H9 (cell line): ENCODE measurements at regions not wholly inside any gene's neighbourhood (a gene's known extent, or its start where the extent isn't known, plus 50 kb on each side); places are given as distances from the start of the nearest gene placed in this dataset.

Source experiments
- DNase-seq: peaks from one replicate; pipeline ENCODE4 v3.0.0-alpha.2; 2017
- H2AFZ ChIP-seq: one replicate; pipeline ENCODE4 v1.6.1; 2013; ENCODE audit warnings: mild to moderate bottlenecking, low read length, control low read depth, moderate library complexity
- H2AK5ac ChIP-seq: 2 replicates; pipeline ENCODE4 v1.6.1; 2013; ENCODE audit warnings: low read length, control low read depth, mixed read lengths; ENCODE audit not compliant: insufficient read length
- H2BK120ac ChIP-seq: one replicate; pipeline ENCODE4 v1.6.1; 2013; ENCODE audit warnings: low read depth, mild to moderate bottlenecking, low read length, control low read depth, inconsistent platforms; ENCODE audit not compliant: poor library complexity, severe bottlenecking
- H2BK12ac ChIP-seq: 2 replicates; pipeline ENCODE4 v1.6.1; 2013; ENCODE audit warnings: low read length, control low read depth, mixed read lengths, low read depth; ENCODE audit not compliant: insufficient read length
- H2BK15ac ChIP-seq: 2 replicates; pipeline ENCODE4 v1.6.1; 2013; ENCODE audit warnings: low read depth, low read length, control low read depth
- H2BK20ac ChIP-seq: one replicate; pipeline ENCODE4 v1.6.1; 2013; ENCODE audit warnings: low read depth, mild to moderate bottlenecking, low read length, control low read depth, inconsistent platforms; ENCODE audit not compliant: poor library complexity, severe bottlenecking
- H2BK5ac ChIP-seq: 2 replicates; pipeline ENCODE4 v1.6.1; 2013; ENCODE audit warnings: low read length, control low read depth, mixed read lengths; ENCODE audit not compliant: insufficient read length
- H3K14ac ChIP-seq: 2 replicates; pipeline ENCODE4 v1.6.1; 2013; ENCODE audit warnings: low read length, control low read depth; ENCODE audit not compliant: insufficient read depth
- H3K18ac ChIP-seq: 2 replicates; pipeline ENCODE4 v1.6.1; 2013; ENCODE audit warnings: low read depth, mild to moderate bottlenecking, mixed read lengths, low read length, control low read depth; ENCODE audit not compliant: insufficient read length
- H3K23ac ChIP-seq: 2 replicates; pipeline ENCODE4 v1.6.1; 2013; ENCODE audit warnings: low read length, control low read depth, mixed read lengths, low read depth; ENCODE audit not compliant: insufficient read length
- H3K23me2 ChIP-seq: 2 replicates; pipeline ENCODE4 v1.6.1; 2013; ENCODE audit warnings: low read depth, mild to moderate bottlenecking, mixed read lengths, low read length, control low read depth; ENCODE audit not compliant: insufficient read length, poor library complexity, severe bottlenecking
- H3K27ac ChIP-seq: 2 replicates; pipeline ENCODE4 v1.5.1; 2013; ENCODE audit warnings: low read length, control low read depth, mixed read lengths, low read depth; ENCODE audit not compliant: insufficient read length
- H3K27me3 ChIP-seq: 2 replicates; pipeline ENCODE4 v1.6.1; 2013; ENCODE audit warnings: low read length, control low read depth, inconsistent platforms; ENCODE audit not compliant: insufficient read depth
- H3K4ac ChIP-seq: 2 replicates; pipeline ENCODE4 v1.6.1; 2013; ENCODE audit warnings: low read depth, mild to moderate bottlenecking, control low read depth, inconsistent platforms, low read length, moderate library complexity
- H3K4me1 ChIP-seq: 2 replicates; pipeline ENCODE4 v1.6.1; 2013; ENCODE audit warnings: low read length, control low read depth, inconsistent platforms; ENCODE audit not compliant: insufficient read depth
- H3K4me2 ChIP-seq: 2 replicates; pipeline ENCODE4 v1.6.1; 2013; ENCODE audit warnings: low read length, control low read depth, mixed read lengths; ENCODE audit not compliant: insufficient read length, insufficient read depth
- H3K56ac ChIP-seq: 2 replicates; pipeline ENCODE4 v1.6.1; 2013; ENCODE audit warnings: low read depth, mild to moderate bottlenecking, mixed read lengths, low read length, control low read depth; ENCODE audit not compliant: insufficient read length
- H3K79me1 ChIP-seq: 2 replicates; pipeline ENCODE4 v1.6.1; 2013; ENCODE audit warnings: low read depth, mild to moderate bottlenecking, moderate library complexity, low read length, control low read depth, inconsistent platforms; ENCODE audit not compliant: insufficient read depth, poor library complexity, severe bottlenecking
- H3K79me2 ChIP-seq: 2 replicates; pipeline ENCODE4 v1.6.1; 2013; ENCODE audit warnings: low read length, control low read depth, inconsistent platforms; ENCODE audit not compliant: insufficient read depth
- H3K9ac ChIP-seq: 2 replicates; pipeline ENCODE4 v1.6.1; 2013; ENCODE audit warnings: low read length, control low read depth, mixed read lengths; ENCODE audit not compliant: insufficient read length; ENCODE audit errors: extremely low read depth
- H3K9me3 ChIP-seq: one replicate; pipeline ENCODE4 v1.6.1; 2013; ENCODE audit warnings: low read depth, low read length, inconsistent platforms; ENCODE audit not compliant: control insufficient read depth
- H3T11ph ChIP-seq: one replicate; pipeline ENCODE4 v1.6.1; 2013; ENCODE audit warnings: mild to moderate bottlenecking, low read length, control low read depth, inconsistent platforms
- H4K20me1 ChIP-seq: one replicate; pipeline ENCODE4 v1.6.1; 2013; ENCODE audit not compliant: control insufficient read depth, insufficient read length, insufficient read depth
- H4K5ac ChIP-seq: 2 replicates; pipeline ENCODE4 v1.6.1; 2013; ENCODE audit warnings: low read depth, mild to moderate bottlenecking, mixed read lengths, low read length, control low read depth; ENCODE audit not compliant: insufficient read length
- H4K8ac ChIP-seq: replicated peaks from 2 replicates; pipeline ENCODE4 v1.6.1; 2013; ENCODE audit warnings: low read length, control low read depth, mixed read lengths, low read depth; ENCODE audit not compliant: insufficient read length
- H4K91ac ChIP-seq: 2 replicates; pipeline ENCODE4 v1.6.1; 2013; ENCODE audit warnings: low read depth, mild to moderate bottlenecking, moderate library complexity, mixed read lengths, low read length, control low read depth; ENCODE audit not compliant: insufficient read length
- H3K27ac Mint-ChIP-seq, 3 experiments: 2 replicates in 2 of 3; 3 replicates in 1 of 3; pipeline ENCODE4 v1.8.0; 2020 to 2021; ENCODE audit warnings: mixed read lengths in 3 of 3, mild to moderate bottlenecking in 1 of 3, moderate library complexity in 1 of 3
- H3K27me3 Mint-ChIP-seq: 2 replicates; pipeline ENCODE4 v1.8.0; 2021; ENCODE audit warnings: low read depth, mild to moderate bottlenecking, moderate library complexity, mixed read lengths
- H3K36me3 Mint-ChIP-seq, 3 experiments: 2 replicates in 2 of 3; 3 replicates in 1 of 3; pipeline ENCODE4 v1.8.0; 2020 to 2021; ENCODE audit warnings: low read depth in 3 of 3, mixed read lengths in 3 of 3; ENCODE audit not compliant: insufficient read depth in 1 of 3
- H3K4me1 Mint-ChIP-seq, 2 experiments: 2 replicates each; pipeline ENCODE4 v1.8.0; 2020; ENCODE audit warnings: mixed read lengths in 2 of 2
- H3K4me3 Mint-ChIP-seq, 2 experiments: 2 replicates in 1 of 2; 3 replicates in 1 of 2; pipeline ENCODE4 v1.8.0; 2020 to 2021; ENCODE audit warnings: mild to moderate bottlenecking in 2 of 2, mixed read lengths in 2 of 2, moderate library complexity in 1 of 2
- H3K9me3 Mint-ChIP-seq, 2 experiments: 2 replicates in 1 of 2; 3 replicates in 1 of 2; pipeline ENCODE4 v1.8.0; 2020; ENCODE audit warnings: mild to moderate bottlenecking in 2 of 2, mixed read lengths in 2 of 2, moderate library complexity in 1 of 2
- CTCF ChIP-seq: fragments of 200-600 bp; sonication (generic); conservative IDR thresholded peaks from 3 replicates; pipeline ENCODE4 v1.8.0; 2021; ENCODE audit warnings: antibody characterized with exemption, mild to moderate bottlenecking
- WGBS: extraction: QIAGEN DNeasy Blood & Tissue Kit; methylation state at CpG from one replicate; pipeline ENCODE4 v1.1.7; 2013; ENCODE audit warnings: missing lambda C conversion rate, low lambda C conversion rate, mixed read lengths; ENCODE audit not compliant: insufficient read length; ENCODE audit errors: extremely low coverage; 5-methylcytosine and 5-hydroxymethylcytosine counted together

GRCh38 chr12:93079976-93080375 is 150.9 kb upstream of the EEA1 start:
- Mint-ChIP-seq H3K27me3 (peaks cover 8% of the 10 kb centered on the region), H3K4me1 (peaks cover 43 to 57% of the 10 kb centered on the region in 2 experiments), H3K36me3 (peaks cover 0 to 12% (median 10%) of the 10 kb centered on the region in 3 experiments; a peak in 5 of 7 replicates), H3K4me3 (peak overlapping the region; percentile 28 to 49; a peak in 4 of 5 replicates), H3K27ac (peak overlapping the region; percentile 94 to 97 (median 97)), H3K9me3 (peaks cover 4 to 7% of the 10 kb centered on the region in 2 experiments; a peak in 3 of 5 replicates)
- Histone ChIP-seq H3K18ac (peak overlapping the region; percentile 82), H3K4me2 (peak overlapping the region; percentile 53), H3K79me1 (no peaks in the 10 kb centered on the region), H4K8ac (no peak overlapping the region), H3K56ac (no peak overlapping the region), H4K5ac (no peak overlapping the region), H3K4ac (no peak overlapping the region), H2BK15ac (no peak overlapping the region), H3K23me2 (no peaks in the 10 kb centered on the region), H2BK12ac (no peak overlapping the region), H3K79me2 (no peaks in the 10 kb centered on the region), H2BK20ac (no peak overlapping the region), H3K14ac (no peak overlapping the region), H3T11ph (no peak overlapping the region), H3K27me3 (no peaks in the 10 kb centered on the region), H3K4me1 (peaks cover 27% of the 10 kb centered on the region), H3K9me3 (no peaks in the 10 kb centered on the region), H2BK5ac (no peak overlapping the region), H2AK5ac (no peak overlapping the region), H3K9ac (no peak overlapping the region), H3K27ac (peak overlapping the region; percentile 50), H4K91ac (no peak overlapping the region), H2BK120ac (no peak overlapping the region), H3K23ac (no peak overlapping the region), H2AFZ (no peak overlapping the region), H4K20me1 (no peaks in the 10 kb centered on the region)
- DNase-seq = peak; percentile 44
- no peak for TF ChIP-seq CTCF
- no CpG with 5 or more reads among the region's 6 CpGs for WGBS
